HG02588 (cell line): ENCODE measurements at regions not wholly inside any gene's neighbourhood (a gene's known extent, or its start where the extent isn't known, plus 50 kb on each side); places are given as distances from the start of the nearest gene placed in this dataset.

Experiments
- ATAC-seq: cut with Tn5 transposase; IDR thresholded peaks from one replicate; pipeline ENCODE4 v1.9.1; 2021; ENCODE audit warnings: mild to moderate bottlenecking, moderate library complexity; ENCODE audit not compliant: unreplicated experiment

DNA sequence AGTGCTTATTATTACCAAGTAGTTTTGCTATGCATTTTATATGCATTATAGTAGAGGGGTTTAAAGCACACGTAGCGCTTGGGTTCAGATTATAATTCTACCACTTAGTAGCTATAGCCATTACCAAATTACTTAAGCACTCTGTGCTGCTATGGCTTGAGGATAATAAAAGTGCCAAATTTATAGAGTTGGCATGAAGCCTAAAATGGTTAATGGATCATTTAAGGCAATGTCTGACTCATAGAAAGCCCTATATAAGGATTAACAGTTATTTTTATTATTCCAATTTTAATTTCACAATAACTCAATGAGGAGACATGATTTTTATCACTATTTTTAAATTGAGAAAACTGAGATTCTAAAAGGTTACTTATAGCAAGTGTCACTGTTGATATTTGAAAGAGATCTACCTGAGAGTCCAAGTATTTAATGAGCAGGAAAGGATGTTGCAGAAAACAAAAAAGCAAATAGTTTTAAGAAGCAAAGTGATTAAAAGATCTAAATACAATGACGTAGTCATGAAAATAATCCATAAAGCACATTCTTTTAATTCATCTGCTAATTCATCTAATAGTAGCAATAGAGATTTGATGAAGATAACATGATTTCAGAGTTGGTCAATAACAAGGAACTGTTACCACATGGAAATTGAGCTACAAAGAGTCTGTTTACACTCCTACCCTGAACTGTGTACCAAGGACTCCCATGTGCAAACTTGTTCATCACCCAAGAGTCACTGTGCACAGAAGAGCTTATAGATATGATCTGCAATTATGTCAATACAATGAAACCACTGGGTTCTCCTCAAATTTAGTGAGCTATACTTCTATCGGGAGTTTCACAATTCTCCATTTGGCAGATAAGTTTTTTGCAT lies 78.8 kb upstream of the DTNA start:
- no peak for ATAC-seq

DNA sequence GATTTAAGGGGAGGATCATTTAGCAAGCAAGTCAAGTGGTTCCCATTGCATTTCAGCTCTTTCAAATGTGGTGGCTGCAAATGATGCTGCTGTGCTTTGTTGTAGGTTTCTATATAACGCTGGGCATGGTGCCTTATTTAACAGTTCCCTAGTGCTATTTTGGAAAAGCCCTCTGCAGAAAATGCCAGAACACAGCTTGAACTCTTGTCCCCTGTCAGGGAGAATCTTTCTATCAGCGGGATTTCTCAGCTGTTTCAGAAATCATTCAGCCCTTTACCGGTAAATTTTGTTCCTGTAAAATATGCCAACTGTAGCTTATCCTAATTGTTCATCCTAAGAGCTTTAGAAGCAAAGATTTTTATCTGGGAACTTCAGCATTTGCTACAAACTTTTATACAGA lies 77.8 kb upstream of the DTNA start:
- no peak for ATAC-seq

DNA sequence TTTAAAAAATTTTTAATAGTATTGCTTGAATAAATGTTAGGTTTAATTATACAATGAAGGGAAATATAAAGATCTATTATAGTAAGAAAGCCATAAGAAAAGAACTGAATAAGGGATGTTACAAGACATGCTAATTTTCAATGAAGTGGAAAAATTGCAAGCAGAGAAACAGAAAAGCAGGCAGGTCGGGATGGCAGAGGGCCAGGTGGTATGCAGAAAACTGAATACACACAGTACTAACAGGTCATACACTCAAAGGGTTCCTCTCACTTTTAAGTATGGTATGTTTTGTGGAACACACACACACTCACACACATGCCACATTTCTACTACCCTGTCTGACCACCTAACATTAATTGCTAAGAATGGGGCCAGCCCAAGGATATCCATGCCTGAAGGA lies 76.7 kb upstream of the DTNA start:
- no peak for ATAC-seq

DNA sequence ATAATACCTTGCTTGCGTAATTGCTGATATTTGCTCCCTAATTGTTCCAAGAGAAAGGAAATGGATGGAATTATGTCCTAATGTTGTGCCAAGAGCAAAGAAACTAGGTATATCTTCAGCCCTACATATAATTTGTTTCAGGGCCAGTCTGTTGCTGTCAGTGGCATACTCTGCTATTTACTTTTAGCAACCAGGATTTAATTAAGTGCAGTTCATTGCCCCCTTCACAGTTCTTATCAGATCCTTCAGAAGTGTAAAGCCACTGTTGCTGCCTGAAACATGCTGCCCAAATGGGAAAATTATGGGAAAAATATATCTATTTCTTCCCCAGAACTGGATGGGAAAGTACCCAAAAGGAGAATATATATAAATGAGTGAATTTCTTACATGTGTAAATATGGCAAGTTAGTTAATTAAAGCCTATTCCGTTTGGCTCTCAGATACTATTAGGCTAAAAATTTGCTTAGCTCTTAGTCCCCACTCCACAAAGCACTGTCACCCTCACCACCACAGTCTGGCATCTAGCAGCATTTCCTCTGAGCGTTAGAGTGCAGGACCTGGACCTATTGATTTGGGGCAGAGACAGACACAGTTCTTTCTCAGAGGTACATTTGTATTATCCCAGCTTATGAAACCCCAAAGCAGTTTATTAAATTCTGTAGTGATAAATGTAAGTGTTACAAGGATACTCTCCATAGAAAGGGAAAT lies 72.8 kb upstream of the DTNA start:
- ATAC-seq: no peak

DNA sequence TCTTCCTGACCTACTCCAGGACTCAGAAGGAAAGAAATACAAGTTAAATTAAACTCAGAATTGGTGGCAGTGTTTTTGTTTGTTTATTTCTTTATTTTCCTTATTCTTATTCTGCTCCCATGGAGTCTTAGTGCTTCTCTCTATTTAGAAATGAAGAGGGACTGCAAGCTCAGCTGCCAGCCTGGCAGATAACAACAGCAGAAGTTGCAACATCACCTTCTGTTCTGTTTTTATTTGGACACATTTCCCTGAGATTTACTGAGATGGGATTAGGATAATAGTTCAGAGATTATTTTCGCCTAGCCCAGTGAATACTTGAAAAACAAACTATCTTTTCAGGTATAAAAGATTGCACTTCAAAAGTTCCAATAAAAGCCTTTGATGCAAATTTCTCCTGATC lies 70.4 kb upstream of the DTNA start:
- no peak for ATAC-seq

DNA sequence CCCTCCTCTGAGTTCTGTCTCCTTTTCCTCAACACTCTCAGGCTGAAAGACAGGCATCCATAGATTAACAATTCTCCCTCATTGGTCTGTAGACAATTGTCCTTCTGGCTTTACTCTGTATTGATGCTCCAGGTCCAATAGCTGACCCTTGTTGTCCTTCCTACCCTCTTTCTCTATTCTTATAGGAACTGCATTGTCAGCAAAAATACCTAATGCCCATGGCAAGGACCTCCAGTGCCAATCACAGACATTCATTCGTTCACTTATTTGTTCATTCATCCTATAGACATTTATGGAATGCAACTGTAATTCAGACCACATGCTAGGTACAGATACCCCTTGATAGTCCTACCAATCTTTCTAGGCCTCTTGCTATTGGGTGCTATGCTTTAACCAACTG lies 69.8 kb upstream of the DTNA start:
- ATAC-seq: no peak

GRCh38 chr18:34643989-34644388 lies 66.1 kb upstream of the DTNA start:
- ATAC-seq: no peak

- no peak for ATAC-seq
Observed at GRCh38 chr18:34647251-34647650, 62.8 kb upstream of the DTNA start.

GRCh38 chr18:34648269-34648985 lies 61.7 kb upstream of the DTNA start:
- ATAC-seq: no peak

GRCh38 chr18:34649080-34649479 lies 61.0 kb upstream of the DTNA start:
- no peak for ATAC-seq

DNA sequence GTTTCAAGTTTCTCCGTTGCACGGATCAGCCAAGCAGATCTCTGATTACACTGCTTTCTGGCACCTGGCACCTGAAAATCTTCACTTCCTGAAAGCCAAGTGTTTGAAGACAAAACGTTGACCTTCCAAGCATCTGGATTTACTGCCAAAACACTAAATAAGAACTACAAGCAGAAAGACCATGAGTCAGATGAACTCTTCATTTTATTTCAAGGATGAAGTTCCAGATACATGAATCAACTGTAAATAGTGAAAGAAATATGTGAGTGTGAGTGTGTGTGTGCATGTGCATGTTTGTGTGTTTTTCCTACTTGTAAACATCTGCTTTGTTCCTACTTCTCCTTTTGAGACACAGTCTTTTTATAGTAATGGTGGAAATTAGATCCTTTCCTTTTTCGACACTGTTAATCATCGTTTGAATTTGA lies 60.0 kb upstream of the DTNA start:
- ATAC-seq: no peak

- ATAC-seq: no peak
Observed at GRCh38 chr18:34651586-34652369, 58.3 kb upstream of the DTNA start.

DNA sequence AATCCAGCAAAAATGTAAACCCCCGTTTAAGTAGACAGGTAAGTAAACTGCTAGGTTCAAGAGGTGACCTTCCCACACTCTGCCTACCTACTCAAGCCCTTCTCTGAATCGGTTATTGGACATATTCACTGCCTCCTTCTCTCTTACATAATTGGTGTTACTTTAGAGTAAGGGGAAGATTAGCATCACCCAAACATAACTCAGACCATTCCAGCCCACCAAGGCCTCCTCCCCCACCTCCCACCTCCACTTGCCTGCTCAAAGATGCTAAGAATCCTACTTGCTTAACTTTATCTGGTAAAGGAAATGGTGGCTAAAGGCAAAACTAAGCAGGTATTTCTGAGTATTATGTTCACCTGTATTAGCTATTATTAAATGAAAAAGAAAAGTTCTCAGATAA lies 55.0 kb upstream of the DTNA start:
- ATAC-seq: no peak

DNA sequence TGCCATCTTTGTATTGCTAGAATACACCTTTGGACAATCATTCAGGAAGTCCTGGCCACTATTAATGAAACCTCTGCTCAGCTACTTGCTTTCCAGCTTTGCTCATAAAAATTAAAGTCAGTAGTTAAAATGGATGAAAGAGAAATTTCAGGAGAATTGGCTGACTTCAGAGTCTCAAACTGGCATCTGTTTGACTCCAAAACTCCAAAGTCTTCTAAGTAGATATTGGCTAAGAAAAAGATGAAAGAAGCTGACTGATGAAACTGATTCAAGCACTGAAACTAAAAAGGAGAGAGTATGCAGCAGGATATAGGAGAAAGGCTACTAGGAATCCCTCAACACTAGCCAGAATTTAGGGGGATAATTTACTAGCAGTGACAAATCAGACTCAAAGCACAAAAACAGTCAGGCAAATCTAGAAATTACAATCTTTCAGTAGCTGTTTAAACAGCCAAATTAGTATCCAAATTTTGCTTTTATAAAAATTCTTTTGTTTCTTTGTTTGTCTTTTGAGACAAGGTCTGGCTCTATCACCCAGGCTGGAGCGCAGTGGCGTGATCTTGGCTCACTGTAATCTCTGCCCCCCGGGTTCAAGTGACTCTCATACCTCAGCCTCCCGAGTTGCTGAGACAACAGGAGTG lies 52.1 kb upstream of the DTNA start:
- no peak for ATAC-seq

GRCh38 chr18:34659579-34660517 lies 50.2 kb upstream of the DTNA start:
- ATAC-seq: no peak
